GM18505 (cell line): ENCODE measurements at regions not wholly inside any gene's neighbourhood (a gene's known extent, or its start where the extent isn't known, plus 50 kb on each side); places are given as distances from the start of the nearest gene placed in this dataset.

Experiments used
- ATAC-seq: cut with Tn5 transposase; IDR thresholded peaks from one replicate; pipeline ENCODE4 v1.9.1; 2021; ENCODE audit not compliant: unreplicated experiment
- POLR2A ChIP-seq: IDR thresholded peaks from 4 replicates; pipeline ENCODE4 v1.6.1; 2011; ENCODE audit warnings: borderline replicate concordance; ENCODE audit not compliant: insufficient read depth, insufficient read length; ENCODE audit errors: extremely low read depth

DNA sequence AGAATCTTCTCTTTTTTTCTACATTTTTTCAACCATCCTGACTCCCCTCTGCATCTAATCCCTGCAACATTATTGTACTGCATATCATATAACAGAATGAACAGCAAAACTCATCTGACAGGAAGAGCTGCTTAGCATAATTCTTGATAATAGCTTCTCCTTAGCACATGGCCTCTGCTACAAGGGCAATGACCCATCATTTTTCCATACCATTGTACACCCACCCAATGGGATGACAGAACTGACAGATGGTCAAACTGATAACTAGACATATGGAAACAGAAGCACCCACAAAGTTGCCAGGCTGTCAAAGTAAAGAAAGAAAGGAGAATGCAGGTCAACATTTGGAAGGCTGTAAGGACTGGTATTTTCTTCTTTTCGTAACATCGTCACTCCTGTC lies 390.4 kb upstream of the USP15 start:
- TF ChIP-seq POLR2A: no peak
- no peak for ATAC-seq

DNA sequence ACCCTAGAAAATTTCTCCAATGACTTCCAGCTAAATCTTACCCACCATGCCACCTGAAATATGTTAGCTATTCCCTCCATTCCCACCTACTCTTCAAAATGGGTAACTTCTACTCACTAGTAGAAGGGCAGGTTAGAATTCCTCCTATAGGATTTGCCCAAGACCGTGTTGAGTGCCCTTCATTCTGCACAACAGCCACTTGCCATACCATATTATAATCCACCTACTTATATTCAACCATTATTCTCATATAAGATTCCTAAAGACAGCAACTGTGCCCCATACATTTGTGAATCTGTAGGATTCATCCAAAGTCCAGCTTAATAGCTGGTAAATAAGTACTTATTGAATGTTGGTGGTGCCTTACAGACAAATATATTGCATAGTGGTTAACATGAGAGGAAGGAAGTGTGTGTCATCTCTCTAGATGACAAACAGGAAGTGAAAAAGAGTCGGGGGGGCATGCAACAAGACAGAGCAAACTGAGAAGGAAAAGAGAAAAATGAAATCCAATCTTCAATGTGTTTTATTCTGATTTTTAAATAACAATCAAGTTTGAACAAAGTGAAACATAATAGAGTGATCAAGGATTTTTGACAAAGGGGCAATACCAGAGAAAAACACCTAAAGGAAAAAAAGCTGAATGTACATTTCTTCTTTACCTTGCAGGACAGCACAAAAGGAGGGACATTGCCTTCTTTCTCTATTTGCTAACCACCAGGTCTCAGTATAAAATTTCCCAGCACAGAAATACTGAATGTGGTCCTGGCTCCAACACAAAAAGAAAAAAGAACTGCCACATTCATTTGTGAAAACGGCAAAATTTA lies 389.3 kb upstream of the USP15 start:
- TF ChIP-seq POLR2A: no peak
- ATAC-seq: no peak

DNA sequence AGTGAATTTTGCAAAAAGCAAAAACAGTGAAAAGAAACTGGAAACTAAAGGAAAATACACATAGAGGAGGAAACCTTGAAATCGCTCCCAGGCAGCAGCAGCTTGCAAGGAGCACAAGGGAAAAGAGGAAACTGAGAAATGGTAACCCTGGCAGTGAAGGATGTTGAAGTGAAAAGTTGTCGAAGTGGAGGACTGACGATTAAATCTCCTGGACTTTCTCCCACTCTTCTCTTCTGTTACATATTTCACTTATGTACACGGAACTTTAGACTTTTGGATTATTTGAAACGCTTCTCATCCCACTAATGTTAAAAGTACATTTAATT lies 388.8 kb upstream of the USP15 start:
- TF ChIP-seq POLR2A: no peak
- ATAC-seq: no peak

DNA sequence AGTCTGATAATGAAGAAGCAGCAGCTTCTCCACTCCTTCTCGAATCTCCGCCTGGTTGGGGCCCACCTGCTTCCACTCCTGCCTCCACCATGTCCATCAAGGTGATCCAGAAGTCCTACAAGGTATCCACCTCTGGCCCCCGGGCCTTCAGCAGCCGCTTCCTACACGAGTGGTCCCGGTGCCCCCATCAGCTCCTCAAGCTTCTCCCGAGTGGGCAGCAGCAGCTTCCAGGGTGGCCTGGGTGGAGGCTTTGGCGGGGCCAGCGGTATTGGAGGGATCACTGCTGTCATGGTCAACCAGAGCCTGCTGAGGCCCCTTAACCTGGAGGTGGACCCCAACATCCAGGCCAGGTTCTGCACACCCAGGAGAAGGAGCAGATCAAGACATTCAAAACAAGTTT lies 381.0 kb upstream of the USP15 start:
- no peak for TF ChIP-seq POLR2A
- no peak for ATAC-seq

DNA sequence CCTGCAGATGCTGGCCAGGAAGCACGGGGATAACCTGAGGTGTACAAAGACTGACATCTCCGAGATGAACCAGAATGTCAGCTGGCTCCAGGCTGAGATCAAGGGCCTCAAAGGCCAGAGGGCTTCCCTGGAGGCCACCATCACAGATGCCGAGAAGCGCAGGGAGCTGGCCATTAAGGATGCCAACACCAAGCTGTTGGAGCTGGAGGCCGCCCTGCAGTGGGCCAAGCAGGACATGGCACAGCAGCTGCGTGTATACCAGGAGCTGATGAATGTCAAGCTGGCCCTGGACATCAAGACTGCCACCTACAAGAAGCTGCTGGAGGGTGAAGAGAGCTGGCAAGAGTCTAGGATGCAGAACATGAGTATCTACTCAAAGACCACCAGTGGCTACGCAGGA lies 380.0 kb upstream of the USP15 start:
- ATAC-seq: no peak
- TF ChIP-seq POLR2A: no peak

DNA sequence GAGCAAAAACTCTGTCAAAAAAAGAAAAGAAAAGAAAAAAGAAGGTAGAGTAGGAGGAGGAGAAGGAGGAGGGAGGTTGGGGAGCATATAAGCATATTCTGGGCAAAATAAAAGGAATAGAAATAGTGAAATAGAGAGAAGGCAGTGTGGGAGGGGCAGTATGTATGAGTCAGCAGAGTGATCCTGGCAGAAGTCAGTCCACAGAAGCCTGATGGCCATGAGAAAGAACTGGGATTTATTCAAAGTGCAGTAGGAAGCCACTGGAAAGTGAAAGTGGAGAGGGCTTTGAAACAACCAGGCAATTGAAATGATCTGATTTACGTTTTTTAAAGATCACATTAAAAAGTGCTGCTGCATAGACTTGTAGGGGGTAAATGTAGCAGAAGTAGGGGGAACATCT lies 368.6 kb upstream of the USP15 start:
- ATAC-seq: no peak
- no peak for TF ChIP-seq POLR2A

DNA sequence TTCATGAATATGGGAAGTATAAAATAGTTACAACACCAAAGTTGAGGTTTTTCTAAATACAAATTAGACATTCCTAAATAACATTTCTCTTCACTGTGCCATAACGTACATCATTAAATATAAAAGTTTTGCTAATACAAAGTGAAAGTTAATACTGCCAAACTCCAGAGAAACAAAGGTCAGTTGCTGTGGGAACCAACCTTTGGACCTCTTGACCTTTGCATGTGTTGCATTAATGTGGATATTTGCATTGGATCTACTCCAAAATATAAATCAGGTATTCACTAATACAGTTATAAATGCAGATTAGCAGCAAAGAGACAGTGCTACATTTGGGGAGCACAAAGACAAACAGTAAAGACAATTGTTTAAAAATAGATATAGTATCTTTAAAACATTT lies 366.0 kb upstream of the USP15 start:
- no peak for TF ChIP-seq POLR2A
- ATAC-seq: no peak

DNA sequence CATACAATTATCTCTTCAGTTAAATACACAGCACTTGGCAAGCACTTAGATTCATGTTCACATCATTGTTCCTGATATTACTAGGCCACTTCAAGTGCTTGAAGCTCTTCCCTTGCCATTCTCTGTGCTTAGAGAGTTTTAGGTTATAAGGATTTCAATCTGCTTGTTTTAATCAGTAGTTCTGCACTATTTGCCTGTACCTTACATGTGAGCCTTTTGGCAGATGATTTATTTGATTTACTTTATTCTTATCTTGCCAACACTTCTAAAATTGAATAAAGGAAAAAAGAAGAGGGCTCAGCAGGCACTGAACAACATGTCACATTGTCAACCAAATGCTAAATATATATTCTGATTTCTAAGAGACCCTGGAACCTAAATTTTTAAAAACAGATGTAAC lies 363.8 kb upstream of the USP15 start:
- no peak for TF ChIP-seq POLR2A
- no peak for ATAC-seq

DNA sequence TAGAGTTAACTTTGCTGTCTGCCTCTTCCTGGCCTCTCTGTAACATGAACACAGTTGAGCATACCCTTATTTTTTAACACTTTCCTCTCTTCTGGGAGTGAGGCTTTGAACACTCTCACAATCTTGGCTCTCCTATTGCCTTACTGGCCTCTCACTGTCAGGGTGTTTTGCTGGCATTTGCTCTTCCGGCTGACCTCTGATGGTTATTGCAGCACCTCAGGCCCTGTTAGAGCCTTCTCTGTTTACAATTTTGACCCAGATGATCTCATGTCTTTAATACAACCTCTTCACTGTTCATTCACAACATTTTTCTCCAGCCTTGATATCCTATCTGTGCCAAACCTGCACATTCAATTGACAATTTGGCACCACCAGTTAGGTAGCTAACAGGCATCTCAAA lies 357.8 kb upstream of the USP15 start:
- ATAC-seq: no peak
- TF ChIP-seq POLR2A: no peak

DNA sequence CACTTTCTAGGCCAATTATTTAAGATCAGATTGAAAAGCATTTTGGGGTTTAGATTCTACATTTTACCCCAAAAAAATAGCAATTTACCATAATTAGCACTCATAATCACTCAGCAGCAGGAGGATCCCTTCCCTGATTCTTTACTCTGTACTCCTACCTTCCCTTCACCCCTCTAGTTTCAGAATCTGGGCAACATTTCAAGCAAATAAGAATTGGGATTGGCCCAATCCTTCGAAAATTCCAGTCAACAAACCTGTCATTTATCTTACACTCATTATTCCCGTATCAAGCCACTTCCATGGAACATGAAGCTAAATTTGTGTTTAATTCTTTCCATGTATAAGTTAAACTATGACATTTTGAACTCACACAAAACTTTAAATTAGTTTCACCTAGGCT lies 349.1 kb upstream of the USP15 start:
- no peak for TF ChIP-seq POLR2A
- ATAC-seq: no peak

DNA sequence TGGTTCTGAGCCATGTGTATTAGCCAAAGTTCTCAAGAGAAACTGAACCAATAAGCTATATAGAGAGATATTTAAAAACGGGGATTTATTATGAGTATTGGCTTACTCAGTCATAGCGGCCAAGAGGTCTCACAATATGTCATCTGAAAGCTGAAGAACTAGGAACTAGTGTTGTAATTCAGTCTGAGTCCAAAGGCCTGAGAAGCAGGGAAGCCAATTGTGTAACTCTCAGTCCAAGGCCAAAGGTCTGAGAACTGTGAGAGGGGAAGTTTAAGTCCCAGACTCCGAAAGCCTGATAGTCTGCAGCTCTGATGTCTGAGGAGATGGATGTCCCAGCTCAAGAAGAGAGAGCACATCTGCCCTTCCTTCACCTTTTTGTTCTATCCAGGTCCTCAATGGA lies 344.8 kb upstream of the USP15 start:
- no peak for ATAC-seq
- no peak for TF ChIP-seq POLR2A

DNA sequence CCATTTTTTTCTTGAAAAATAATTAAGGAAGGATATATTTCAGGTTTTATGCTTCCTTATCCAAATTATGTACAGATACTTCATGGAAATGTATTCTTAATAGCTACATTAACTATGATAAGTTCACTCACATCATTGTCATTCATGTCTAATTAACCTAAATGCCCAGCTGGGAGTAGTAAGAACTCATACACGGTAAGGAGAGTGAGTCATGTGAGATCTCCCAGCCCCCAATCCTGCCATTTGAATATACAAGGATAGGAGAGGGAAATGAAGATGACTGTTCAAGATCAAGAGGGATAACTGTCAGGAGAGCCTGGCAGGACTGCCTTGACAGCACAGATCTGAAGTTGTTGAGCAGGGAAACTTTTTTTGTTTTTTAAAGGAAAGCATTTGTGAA lies 343.4 kb upstream of the USP15 start:
- no peak for ATAC-seq
- TF ChIP-seq POLR2A: no peak

DNA sequence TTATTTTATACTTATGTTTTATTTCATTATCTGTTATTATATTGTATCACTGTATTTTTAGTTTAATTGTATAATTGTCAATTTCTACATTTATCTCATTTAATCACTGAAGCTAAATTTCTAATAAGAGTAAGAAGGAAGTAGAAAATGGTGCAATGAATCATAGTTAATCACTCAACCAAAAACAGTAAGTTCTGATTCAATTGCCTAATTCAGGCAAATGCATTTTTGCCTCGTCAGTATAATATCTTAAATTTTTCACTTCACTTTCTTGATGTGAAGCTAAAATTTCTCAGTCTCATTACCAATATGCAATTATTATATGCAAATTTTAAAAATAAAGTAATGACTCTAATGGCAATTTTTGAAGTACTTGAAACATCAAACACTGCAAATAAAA lies 340.5 kb upstream of the USP15 start:
- ATAC-seq: no peak
- TF ChIP-seq POLR2A: no peak

DNA sequence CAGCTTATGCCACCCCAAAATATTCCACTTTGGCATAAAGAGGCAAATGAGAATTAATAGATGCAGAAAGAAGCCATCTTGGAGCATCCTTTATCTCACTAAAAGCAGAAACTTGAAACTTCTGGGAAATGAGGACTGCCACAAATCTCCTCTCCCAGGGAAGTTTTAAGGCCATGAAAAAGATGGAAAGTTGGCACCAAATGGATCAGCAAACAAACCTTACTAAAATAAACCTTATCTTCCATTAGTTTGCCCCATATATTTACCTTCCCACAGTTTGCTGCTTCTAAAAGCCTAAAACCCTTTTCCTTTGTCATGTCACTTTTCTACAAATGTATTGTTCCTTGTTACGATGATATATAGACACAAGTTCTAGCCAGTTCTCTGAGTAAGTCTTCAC lies 340.0 kb upstream of the USP15 start:
- TF ChIP-seq POLR2A: no peak
- ATAC-seq: no peak

DNA sequence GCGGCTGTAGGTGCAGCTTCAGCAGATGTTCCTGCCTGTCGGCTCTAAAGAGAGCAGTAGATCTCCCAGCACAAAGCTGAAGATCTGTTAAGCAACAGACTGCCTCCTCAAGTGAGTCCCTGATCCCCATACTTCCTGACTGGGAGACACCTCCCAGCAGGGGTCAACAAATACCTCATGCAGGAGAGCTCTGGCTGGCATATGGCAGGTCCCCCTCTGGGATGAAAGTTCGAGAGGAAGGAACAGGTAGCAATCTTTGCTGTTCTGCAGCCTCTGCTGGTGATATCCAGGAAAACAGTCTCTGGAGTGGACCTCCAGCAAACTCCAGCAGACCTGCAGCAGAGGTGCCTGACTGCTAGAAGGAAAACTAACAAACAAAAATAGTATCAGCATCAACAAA lies 337.1 kb upstream of the USP15 start:
- TF ChIP-seq POLR2A: no peak
- ATAC-seq: no peak
